ENCODE measurements at regions not wholly inside any gene's neighbourhood (a gene's known extent, or its start where the extent isn't known, plus 50 kb on each side); places are given as distances from the start of the nearest gene placed in this dataset.

- Mint-ChIP-seq H3K4me1 (no peaks in the 10 kb centered on the region), H3K27ac (no peak overlapping the region), H3K27me3 (no peaks in the 10 kb centered on the region), H3K36me3 (ENCODE audit: low read depth) (no peaks in the 10 kb centered on the region), H3K4me3 (no peak overlapping the region)
- DNase-seq: no peak
- no peak for ATAC-seq
- no peaks in the 10 kb centered on the region for H3K9me3 ChIP-seq (ENCODE audit: control insufficient read depth, low read length, poor library complexity, severe bottlenecking)
Measured at GRCh38 chr2:145744541-145745386, 1224.8 kb upstream of the ZEB2 start.

DNA sequence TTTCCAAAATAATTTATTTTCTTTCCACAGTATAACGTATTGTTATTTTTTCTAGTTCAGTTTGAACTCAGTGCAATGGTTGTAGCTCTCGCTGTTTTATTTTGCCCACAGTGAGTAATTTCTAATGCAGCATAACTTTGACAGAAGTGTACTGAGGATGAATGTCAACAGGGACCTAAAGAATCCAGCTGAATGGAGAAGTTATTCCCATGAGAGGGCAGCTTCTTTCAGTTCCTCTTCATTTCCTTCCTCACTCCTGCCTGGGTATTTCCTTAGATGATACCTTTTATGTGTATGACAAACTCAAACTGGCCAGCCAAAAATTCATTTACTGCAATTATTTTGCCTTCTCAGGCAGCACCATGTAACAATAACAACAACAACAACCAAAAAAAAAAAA lies 1223.1 kb upstream of the ZEB2 start:
- Mint-ChIP-seq H3K4me1 (no peaks in the 10 kb centered on the region), H3K27ac (no peak overlapping the region), H3K4me3 (no peak overlapping the region), H3K27me3 (no peaks in the 10 kb centered on the region), H3K36me3 (ENCODE audit: low read depth) (no peaks in the 10 kb centered on the region)
- DNase-seq (no peak), ATAC-seq (peak; percentile 20)
- H3K9me3 ChIP-seq (ENCODE audit: control insufficient read depth, low read length, poor library complexity, severe bottlenecking): no peaks in the 10 kb centered on the region

DNA sequence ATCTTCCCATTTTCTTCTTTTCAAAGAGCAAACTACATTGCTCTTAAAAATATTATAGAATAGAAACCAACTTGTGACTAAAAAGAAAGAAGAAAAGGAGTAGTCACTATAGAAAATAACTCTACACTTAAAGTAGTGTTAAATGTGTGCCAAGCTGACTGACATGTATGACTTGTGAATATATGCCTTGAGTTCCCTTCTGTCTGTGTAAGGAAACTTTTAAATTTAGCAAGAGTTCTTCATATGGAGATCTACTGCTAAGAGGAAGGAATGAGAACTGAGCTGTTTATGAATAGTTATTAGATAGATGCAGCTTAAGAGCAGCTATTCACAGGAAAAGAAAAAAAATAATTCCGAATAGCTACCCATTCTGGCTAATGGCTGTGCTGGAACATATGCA lies 1221.7 kb upstream of the ZEB2 start:
- DNase-seq (no peak), ATAC-seq (no peak)
- H3K4me3 Mint-ChIP-seq: no peak overlapping the region
- no peak overlapping the region for H3K27ac Mint-ChIP-seq
- H3K4me1 Mint-ChIP-seq: no peaks in the 10 kb centered on the region
- no peaks in the 10 kb centered on the region for H3K36me3 Mint-ChIP-seq (ENCODE audit: low read depth)
- H3K27me3 Mint-ChIP-seq: no peaks in the 10 kb centered on the region
- H3K9me3 ChIP-seq (ENCODE audit: control insufficient read depth, low read length, poor library complexity, severe bottlenecking): no peaks in the 10 kb centered on the region

DNA sequence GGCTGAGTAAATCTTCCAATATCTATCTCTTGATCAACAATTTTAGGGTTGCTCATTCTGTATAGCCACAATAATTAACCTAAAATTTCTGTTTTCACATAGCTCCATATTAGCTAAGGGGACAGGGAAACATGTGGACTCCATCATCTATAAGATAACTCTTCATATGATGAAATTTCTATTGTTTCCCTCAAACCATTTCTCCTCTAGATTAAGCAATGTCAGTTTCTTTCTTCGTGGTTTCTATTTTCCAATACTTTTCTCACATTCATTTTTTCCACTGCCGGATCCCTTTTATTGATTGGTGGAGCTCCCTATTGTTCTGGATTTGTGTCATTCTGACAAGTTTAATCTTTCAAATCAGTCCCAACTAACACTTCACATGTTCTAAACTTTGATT lies 1221.3 kb upstream of the ZEB2 start:
- no peak overlapping the region for H3K4me3 Mint-ChIP-seq
- ATAC-seq (no peak), DNase-seq (no peak)
- H3K9me3 ChIP-seq (ENCODE audit: control insufficient read depth, low read length, poor library complexity, severe bottlenecking): no peaks in the 10 kb centered on the region
- H3K27me3 Mint-ChIP-seq: no peaks in the 10 kb centered on the region
- H3K36me3 Mint-ChIP-seq (ENCODE audit: low read depth): no peaks in the 10 kb centered on the region
- no peaks in the 10 kb centered on the region for H3K4me1 Mint-ChIP-seq
- no peak overlapping the region for H3K27ac Mint-ChIP-seq

DNA sequence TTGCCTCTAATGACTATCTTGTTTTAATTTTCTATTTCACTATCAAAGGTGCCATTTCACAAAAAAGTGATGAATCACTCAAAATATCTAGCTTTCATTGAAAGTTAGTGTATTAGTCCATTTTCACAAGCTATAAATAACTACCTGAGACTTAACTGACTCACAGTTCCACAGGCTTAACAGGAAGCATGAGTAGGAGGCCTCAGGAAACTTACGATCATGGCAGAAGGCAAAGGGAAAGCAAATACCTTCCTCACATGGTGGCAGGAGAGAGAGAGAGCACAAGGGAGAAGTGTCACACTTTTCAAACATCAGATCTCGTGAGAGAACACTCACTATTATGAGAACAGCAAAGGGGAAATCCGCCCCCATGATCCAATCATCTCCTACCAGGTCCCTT lies 1220.4 kb upstream of the ZEB2 start:
- H3K9me3 ChIP-seq (ENCODE audit: control insufficient read depth, low read length, poor library complexity, severe bottlenecking): no peaks in the 10 kb centered on the region
- Mint-ChIP-seq H3K36me3 (ENCODE audit: low read depth) (no peaks in the 10 kb centered on the region), H3K27ac (no peak overlapping the region), H3K4me1 (no peaks in the 10 kb centered on the region), H3K27me3 (no peaks in the 10 kb centered on the region), H3K4me3 (no peak overlapping the region)
- ATAC-seq (no peak), DNase-seq (no peak)

- H3K36me3 Mint-ChIP-seq (ENCODE audit: low read depth): no peaks in the 10 kb centered on the region
- H3K4me3 Mint-ChIP-seq: no peak overlapping the region
- no peaks in the 10 kb centered on the region for H3K4me1 Mint-ChIP-seq
- no peak for ATAC-seq
- DNase-seq: no peak
- H3K9me3 ChIP-seq (ENCODE audit: control insufficient read depth, low read length, poor library complexity, severe bottlenecking): no peaks in the 10 kb centered on the region
- H3K27me3 Mint-ChIP-seq: no peaks in the 10 kb centered on the region
- no peak overlapping the region for H3K27ac Mint-ChIP-seq
Measured at GRCh38 chr2:145739681-145740080, 1219.8 kb upstream of the ZEB2 start.

DNA sequence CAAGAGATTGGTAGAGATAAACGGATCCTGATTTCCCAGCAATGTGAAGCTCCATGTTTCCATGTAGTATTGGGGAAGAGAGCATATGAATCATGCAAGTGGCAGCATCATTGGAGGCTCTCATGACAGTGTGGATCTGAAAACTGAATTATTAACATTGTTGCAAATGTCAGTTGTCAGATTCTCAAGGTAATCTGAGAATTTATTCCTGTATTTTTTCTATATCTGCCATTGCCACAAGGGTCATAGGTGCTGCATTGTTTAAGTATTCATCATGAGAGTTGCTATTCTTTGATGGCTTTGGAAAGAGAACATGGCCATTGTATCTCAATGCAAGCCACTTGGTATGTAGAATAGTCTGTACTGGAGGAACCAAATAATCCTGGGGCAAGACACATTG lies 1217.0 kb upstream of the ZEB2 start:
- Mint-ChIP-seq H3K4me1 (no peaks in the 10 kb centered on the region), H3K4me3 (no peak overlapping the region), H3K27me3 (no peaks in the 10 kb centered on the region), H3K27ac (no peak overlapping the region), H3K36me3 (ENCODE audit: low read depth) (no peaks in the 10 kb centered on the region)
- ATAC-seq (no peak), DNase-seq (no peak)
- H3K9me3 ChIP-seq (ENCODE audit: control insufficient read depth, low read length, poor library complexity, severe bottlenecking): no peaks in the 10 kb centered on the region

GRCh38 chr2:145731467-145731866 lies 1211.5 kb upstream of the ZEB2 start:
- Mint-ChIP-seq H3K4me3 (no peak overlapping the region), H3K36me3 (ENCODE audit: low read depth) (no peaks in the 10 kb centered on the region), H3K27me3 (no peaks in the 10 kb centered on the region)

DNA sequence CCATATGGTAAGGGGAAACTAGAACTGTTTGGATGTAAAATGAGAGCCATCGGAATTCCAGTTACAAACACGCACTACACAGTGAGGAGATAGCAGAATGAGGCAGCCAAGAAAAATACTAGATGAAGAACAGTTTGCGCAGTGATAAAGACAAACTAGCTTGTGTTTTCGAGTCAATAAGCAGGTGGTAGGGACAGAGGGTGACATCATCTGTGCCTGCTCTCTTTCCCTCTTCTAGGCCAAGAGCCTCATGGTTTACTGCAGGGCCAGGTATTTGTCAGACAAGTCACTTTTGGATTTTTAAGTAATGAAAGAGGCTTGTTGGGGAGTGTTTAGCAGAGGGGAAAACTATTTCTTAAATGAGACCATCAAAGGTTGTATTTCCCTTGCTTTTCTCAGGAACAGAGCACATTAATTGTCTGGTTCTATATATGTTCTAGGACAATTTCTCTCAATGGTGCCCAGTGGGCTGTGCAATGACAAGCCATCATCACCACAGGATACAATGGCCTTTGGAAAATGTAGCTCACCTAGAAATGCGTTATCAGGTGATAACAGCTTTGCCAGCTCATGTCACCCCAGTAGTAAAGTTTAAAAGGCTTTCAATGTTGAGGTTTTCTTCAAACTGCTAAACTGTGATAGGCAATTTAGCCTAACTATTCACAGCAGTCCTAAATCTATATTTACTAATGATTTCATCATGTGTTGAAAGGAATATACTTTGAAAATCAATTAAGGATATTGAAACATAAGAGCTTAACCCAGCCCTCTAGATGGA lies 1210.3 kb upstream of the ZEB2 start:
- no peak overlapping the region for H3K4me3 Mint-ChIP-seq
- H3K36me3 Mint-ChIP-seq (ENCODE audit: low read depth): no peaks in the 10 kb centered on the region
- H3K4me1 Mint-ChIP-seq: no peaks in the 10 kb centered on the region
- H3K27ac Mint-ChIP-seq: no peak overlapping the region
- no peaks in the 10 kb centered on the region for H3K27me3 Mint-ChIP-seq
- ATAC-seq (no peak), DNase-seq (no peak)
- no peaks in the 10 kb centered on the region for H3K9me3 ChIP-seq (ENCODE audit: control insufficient read depth, low read length, poor library complexity, severe bottlenecking)

More at GRCh38 chr2:145731467-145731866, 1211.5 kb upstream of the ZEB2 start:
- no peak for ATAC-seq
- no peak overlapping the region for H3K27ac Mint-ChIP-seq
- H3K4me1 Mint-ChIP-seq: no peaks in the 10 kb centered on the region
- no peak for DNase-seq
- H3K9me3 ChIP-seq (ENCODE audit: control insufficient read depth, low read length, poor library complexity, severe bottlenecking): no peaks in the 10 kb centered on the region

DNA sequence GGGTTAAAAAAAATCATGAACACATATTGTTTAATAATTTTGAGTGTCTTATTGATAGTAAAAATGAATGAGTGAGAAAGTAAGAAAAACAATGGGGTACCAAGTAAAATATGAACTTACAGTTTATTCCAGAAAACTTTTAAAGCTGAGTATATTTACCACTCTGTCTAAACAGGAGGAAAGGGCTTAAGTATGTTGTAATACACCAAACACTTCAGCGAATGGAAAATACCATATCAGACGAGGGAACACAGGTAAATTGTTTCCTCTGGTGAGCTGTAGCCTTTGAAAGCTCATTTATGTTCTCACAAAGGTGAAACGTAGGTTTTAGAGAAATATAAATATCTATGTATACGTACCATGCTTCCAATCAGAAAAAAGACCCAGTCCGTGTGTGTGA lies 1209.6 kb upstream of the ZEB2 start:
- no peaks in the 10 kb centered on the region for H3K4me1 Mint-ChIP-seq
- no peaks in the 10 kb centered on the region for H3K36me3 Mint-ChIP-seq (ENCODE audit: low read depth)
- H3K9me3 ChIP-seq (ENCODE audit: control insufficient read depth, low read length, poor library complexity, severe bottlenecking): no peaks in the 10 kb centered on the region
- H3K27me3 Mint-ChIP-seq: no peaks in the 10 kb centered on the region
- H3K4me3 Mint-ChIP-seq: no peak overlapping the region
- DNase-seq (no peak), ATAC-seq (no peak)
- no peak overlapping the region for H3K27ac Mint-ChIP-seq

DNA sequence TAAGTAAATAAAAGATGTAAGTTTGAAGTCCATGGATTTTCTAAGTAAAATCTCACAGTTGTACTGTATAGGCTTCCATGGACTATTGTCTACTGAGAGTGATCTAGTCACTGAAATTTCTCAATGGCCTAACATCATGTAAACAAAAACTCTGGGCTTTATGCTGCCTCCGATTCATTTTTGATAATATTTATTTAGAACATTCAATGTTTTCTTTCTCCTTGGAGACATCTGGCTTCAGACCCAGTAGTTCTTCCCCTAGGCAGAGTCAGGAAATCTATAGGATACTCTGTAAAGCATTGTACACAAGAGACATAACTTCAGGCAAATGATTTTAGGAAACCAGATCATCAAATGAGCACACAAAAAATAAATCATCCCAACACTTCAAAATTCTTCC lies 1208.6 kb upstream of the ZEB2 start:
- DNase-seq (no peak), ATAC-seq (no peak)
- no peaks in the 10 kb centered on the region for H3K9me3 ChIP-seq (ENCODE audit: control insufficient read depth, low read length, poor library complexity, severe bottlenecking)
- H3K36me3 Mint-ChIP-seq (ENCODE audit: low read depth): no peaks in the 10 kb centered on the region
- no peak overlapping the region for H3K4me3 Mint-ChIP-seq
- H3K27me3 Mint-ChIP-seq: no peaks in the 10 kb centered on the region
- H3K27ac Mint-ChIP-seq: no peak overlapping the region
- H3K4me1 Mint-ChIP-seq: no peaks in the 10 kb centered on the region

GRCh38 chr2:145725876-145726275 lies 1206.0 kb upstream of the ZEB2 start:
- no peaks in the 10 kb centered on the region for H3K9me3 ChIP-seq (ENCODE audit: control insufficient read depth, low read length, poor library complexity, severe bottlenecking)
- Mint-ChIP-seq H3K27me3 (no peaks in the 10 kb centered on the region), H3K4me3 (no peak overlapping the region), H3K36me3 (ENCODE audit: low read depth) (no peaks in the 10 kb centered on the region), H3K4me1 (no peaks in the 10 kb centered on the region), H3K27ac (no peak overlapping the region)
- DNase-seq (no peak), ATAC-seq (no peak)

DNA sequence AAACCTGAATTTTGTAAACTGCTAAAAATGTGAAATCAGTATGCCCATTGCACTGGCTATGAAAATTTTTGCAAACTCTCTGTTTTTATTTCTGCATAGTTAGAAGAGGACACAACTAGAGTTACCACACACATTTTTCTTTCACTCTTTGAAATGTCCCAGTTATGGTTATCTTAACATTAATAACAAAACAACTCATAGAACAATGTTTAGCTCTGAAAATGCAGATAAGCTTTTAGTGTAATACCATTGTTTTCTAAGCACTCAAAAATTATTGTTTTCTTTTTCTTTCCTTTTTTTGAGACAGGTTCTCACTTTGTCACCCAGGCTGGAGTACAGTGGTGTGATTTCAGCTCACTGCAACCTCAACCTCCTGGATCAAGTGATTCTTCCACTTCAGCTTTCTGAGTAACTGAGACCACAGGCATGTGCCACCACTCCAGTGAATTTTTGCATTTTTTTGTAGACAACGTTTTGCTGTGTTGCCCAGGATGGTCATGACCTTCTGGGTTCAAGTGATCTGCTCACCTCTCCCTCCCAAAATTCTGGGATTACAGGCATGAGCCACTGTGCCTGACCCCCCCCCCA lies 1204.5 kb upstream of the ZEB2 start:
- no peaks in the 10 kb centered on the region for H3K9me3 ChIP-seq (ENCODE audit: control insufficient read depth, low read length, poor library complexity, severe bottlenecking)
- H3K4me1 Mint-ChIP-seq: no peaks in the 10 kb centered on the region
- H3K27ac Mint-ChIP-seq: no peak overlapping the region
- H3K36me3 Mint-ChIP-seq (ENCODE audit: low read depth): no peaks in the 10 kb centered on the region
- DNase-seq (no peak), ATAC-seq (no peak)
- H3K27me3 Mint-ChIP-seq: no peaks in the 10 kb centered on the region
- H3K4me3 Mint-ChIP-seq: no peak overlapping the region
